ENCODE measurements at regions not wholly inside any gene's neighbourhood (a gene's known extent, or its start where the extent isn't known, plus 50 kb on each side); places are given as distances from the start of the nearest gene placed in this dataset.
A peak's percentile ranks its signal among the peaks of the same experiment; 100 is the strongest.
"Not testable (repeated sequence)": the region's sequence is repeated elsewhere in the genome, so short reads cannot be mapped to it uniquely, and the experiment has no call there.

DNA sequence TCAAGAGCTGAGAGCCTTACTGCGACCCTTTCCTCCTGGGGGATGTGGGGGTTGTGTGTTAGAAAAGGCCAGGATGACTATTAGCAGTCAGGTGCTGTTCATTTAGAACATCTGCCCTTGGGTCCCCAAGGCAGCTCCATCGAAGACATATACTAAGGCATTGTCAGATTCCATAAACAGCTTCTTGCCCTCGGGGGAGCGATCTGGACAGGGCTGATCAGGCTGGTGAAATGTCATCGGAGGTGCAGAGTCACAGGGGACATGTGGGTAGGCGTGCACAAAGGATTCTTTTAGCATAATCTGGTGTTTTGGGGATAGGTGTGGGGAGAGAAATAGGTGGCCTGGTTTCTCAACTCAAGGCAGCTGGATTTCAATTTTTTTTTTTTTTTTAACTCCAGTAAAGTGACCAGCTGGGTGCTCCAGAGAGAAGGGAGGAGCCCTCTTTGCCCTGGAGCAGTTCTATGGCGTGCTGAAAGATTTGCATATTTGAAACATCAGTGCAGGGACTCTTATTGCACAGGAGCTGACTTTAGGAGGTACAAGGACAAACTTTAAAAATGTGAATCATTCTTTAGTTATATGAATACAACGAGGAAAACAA lies 160.1 kb downstream of the SUDS3 start:
- DNase-seq (ENCODE audit: low read depth, low spot score), result no peak

DNA sequence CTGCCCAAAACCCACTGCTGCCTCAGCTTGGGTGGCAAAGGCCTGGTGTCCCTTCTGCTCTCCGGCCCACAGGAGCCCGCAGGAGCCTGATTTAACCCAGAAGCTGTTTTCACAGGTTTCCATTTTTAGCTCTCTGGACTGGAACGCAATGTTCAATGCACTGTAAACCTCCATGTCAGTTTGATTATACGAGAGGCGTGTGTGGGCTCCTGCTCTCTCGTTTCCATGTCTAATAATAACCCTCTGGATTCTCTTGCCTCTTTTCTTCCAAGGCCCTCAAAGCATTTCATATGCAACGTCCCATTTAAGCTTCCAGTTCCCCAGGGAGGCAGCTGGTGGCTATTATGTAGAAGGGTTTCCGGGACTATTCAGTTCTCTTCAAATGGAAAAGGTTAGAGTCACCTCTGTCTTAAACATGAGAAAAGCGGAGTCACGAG lies 161.1 kb downstream of the SUDS3 start:
- DNase-seq (ENCODE audit: low read depth, low spot score), result no peak

DNA sequence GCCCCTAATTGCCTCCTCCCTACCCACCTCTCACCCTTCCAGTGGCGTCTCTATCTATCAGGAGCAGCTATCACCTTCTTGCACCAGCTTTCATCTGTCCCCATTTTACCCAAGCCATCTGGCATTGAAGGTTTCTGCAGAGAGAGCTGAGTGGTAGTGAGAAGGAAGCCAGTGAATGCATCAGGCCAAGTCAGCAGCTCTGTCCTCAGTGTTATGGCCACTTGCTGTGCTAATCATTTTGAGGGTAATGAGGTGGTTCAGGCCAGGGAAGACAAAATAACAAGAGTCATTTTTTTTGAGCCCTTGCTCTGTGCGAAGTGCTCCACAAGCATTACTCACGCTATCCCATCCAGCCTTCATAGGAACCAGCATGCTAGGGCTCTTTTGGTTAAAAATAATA lies 164.7 kb downstream of the SUDS3 start:
- no peak for DNase-seq (ENCODE audit: low read depth, low spot score)

DNA sequence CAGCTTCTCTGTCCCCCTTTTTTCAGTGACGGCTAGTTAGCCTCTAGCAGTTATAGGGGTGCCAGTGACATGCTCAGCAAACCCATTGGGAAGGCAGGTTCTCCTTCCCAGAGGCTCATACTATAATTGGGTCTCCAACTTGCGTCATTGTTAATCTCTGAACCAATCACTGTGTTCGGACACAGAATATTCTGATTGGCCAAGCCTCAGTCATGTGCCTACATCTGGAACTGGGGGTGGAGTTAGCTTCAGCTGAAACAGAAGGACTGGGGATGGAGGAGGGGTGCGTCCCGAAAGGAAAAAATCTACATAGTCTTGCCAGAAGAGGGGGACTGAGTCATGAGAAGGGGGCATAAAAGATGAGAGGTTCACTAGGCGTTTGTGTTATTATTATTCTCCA lies 165.6 kb downstream of the SUDS3 start:
- no peak for DNase-seq (ENCODE audit: low read depth, low spot score)

DNA sequence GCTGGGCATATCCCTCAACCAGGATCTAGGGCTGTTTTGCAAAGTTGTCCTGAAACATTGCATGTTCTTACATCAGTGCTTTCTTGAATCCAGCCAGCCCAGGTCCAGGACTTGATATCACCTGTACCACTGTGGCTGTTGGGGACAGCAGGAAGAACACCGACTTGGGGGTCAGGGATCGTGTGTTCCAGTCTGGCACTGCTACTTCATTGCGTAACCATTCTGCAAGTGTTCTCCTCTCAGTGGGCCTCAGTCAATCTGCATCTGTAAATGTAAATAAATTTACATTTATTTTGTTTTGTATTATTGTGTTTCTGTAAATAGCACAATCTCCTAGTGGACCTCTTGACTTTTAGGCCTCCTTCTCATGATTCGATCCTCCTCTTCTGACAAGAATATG lies 167.3 kb downstream of the SUDS3 start:
- no peak for DNase-seq (ENCODE audit: low read depth, low spot score)

DNA sequence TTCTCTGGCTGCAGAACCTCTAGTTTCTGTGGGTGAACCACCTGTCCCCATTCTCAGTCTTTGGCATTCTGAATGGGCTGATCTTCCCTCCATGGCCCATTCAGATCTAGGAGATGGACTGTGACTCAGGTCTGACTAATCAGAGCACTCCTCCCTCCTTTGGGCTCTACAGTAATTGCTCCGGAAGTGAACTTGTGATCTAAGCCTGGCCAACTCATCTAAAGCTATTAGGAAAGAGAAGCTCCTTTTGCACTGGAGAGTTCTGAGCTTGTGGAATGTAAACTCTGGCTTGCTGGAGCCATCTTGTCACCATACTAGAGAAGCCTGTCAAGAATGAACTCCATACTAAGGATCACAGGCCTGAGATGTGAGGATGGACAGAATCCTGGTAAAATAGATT lies 168.2 kb downstream of the SUDS3 start:
- DNase-seq (ENCODE audit: low read depth, low spot score), result peak; percentile 4

DNA sequence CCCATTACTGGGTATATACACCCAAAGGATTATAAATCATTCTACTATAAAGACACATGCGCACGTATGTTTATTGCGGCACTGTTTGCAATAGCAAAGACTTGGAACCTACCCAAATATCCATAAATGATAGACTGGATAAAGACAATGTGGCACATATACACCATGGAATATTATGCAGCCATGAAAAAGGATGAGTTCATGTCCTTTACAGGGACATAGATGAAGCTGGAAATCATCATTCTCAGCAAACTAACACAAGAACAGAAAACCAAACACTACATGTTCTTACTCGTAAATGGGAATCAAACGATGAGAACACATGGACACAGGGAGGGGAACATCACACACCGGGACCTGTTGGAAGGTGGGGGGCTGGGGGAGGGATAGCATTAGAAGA lies 171.3 kb downstream of the SUDS3 start:
- DNase-seq (ENCODE audit: low read depth, low spot score), result not testable (repeated sequence)

DNA sequence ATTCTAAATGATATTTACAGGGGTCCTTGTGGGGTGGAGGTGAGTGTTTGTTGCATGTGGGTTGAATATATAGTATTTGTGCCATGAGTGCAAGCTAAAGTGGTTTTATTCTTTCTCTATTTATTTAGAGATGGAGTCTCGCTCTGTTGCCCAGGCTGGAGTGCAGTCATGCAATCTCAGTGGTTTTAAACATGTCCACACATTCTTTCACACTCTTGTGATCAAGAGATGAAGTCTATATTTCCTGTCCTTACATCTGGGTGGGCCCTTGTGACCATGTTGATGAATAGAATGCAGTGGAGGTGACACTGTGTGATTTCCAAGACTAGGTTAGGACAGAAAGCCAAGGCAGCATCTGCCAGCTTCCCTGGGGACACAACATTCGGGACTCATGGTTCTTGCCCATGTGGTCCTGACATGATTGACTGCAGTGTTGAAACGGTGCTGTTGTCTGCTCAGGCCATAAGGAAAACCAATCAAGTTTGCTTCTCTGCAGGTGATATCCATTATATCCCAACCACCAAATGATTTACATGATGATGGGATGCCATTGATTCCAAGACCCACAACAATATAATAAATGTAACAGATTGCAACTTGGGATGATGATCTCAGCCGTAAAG lies 172.6 kb downstream of the SUDS3 start:
- DNase-seq (ENCODE audit: low read depth, low spot score), result no peak

DNA sequence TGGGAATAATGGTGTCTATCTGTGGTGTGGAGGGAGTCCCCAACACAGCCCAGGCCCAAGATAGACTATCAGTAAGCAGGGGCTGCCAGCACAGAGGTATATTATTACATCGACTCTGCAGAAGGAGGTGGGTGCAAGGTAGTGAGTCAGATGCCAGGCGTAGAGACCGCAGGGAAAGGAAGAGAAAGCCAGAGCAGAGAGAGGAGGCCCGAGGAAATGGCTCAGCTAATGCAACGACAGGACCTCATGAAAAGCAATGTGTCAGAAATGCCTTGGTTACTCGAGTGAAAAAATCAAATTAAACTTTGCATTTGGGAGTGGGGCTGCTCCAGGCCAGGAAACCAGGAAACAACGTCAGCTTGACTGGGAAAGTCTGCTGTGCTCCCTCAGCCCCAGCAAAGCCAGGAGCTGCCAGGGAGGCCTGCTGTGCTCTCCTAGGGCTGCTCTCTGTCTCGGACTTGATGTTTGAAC lies 173.2 kb downstream of the SUDS3 start:
- no peak for DNase-seq (ENCODE audit: low read depth, low spot score)

DNA sequence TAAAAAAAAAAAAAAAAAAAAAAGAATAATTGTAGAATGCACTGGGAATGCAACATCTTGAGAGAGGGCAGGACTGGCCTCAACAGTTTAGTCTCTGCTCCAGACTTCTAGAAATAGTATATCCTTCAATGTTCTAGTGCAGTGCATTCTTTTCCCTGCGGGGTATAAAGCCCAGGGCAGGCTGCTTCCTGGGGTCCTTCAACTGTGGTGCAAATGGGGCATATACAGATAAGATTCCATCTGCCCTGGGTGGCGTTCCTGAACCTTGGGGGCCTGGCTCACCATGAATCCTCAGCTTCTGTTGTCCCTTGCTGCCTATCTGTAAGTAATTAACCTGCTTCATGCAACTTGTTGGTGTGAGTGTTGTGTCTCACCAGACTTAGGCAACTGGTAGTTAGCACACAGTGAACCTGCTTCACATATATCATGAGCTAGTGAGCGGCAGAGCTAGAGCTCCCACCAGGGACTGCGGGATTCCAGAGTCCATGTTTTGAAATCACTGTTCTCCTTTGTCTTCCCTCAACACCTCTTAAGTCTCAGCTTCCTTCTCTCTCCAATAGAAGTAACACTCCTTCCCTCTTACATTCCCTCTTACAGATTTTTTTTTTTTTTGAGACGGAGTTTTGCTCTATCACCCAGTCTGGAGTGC lies 177.6 kb downstream of the SUDS3 start:
- no peak for DNase-seq (ENCODE audit: low read depth, low spot score)

DNA sequence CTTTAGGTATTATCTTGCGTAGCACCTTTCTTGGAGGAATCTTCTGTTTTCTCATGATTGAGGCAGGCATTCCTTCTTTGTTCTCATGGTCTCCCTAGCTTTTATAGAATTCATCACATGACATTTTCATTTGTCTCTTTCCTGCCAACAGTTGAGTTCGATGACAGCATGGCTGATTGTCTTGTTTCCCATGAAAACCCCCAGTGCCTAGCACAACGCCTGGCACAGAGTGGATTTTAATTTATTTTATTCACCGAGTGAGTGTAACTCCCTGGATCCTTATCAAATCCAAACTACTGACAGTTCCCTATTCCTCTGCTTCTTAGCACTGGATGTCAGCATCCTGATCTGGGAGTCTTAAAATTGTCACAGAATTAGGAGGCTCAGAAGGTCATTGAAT lies 182.6 kb downstream of the SUDS3 start:
- no peak for DNase-seq (ENCODE audit: low read depth, low spot score)

DNA sequence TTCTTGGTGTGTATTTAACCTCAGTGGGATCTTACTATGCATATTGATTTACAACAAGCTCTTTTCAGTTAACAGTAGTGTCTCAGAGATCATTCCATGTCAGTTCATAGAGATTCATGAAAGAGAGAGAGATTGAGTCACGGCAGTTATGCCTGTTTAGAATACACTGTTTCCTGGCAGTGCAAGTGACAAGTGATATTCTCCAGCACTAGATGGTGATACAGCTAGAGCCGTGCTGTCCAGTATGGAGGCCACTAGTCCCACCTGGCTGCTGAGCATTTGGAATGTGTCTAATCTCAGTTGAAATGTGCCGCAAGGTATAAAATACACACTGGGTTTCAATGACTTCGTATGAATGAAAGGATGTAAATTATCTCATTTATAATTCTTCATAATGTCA lies 184.4 kb downstream of the SUDS3 start:
- DNase-seq (ENCODE audit: low read depth, low spot score), result no peak

DNA sequence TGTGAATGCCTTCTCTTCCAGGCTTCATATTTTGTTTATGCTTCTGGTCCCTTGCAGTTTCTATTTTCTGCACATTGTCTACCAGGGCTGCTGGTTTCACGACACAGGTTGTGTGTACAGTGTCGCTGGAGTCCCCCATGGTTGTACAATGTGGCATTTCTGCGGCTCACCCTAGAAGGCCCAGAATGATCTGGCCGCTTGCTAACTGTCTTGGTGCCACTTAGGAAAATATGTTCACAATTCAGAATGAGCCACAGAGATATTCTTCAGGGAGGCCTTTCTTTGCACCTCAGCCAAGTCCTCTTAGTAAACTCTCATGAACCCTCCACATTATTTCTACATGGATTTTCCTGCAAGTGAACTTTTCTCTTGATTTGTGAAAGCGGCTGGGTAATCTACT lies 195.4 kb downstream of the SUDS3 start:
- DNase-seq (ENCODE audit: low read depth, low spot score), result no peak

DNA sequence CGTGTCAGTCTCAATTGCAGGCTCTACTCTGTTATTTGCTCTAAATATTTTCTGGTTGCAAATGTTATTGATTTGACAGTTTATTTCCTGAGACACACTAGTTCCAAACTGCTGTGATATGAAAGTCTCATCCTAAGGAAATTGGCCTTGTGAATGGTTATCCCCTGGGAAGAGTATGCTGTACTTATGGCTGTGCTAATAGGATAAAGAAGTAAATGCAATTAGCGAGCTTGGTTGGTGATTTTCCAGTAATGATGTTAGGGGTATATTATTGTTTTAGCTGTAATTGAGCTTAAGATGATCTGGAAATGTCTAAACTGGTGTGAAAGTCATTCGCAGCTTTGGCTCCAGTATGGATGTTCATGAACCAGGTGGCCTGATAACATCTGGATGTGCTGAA lies 197.9 kb downstream of the SUDS3 start:
- no peak for DNase-seq (ENCODE audit: low read depth, low spot score)

DNA sequence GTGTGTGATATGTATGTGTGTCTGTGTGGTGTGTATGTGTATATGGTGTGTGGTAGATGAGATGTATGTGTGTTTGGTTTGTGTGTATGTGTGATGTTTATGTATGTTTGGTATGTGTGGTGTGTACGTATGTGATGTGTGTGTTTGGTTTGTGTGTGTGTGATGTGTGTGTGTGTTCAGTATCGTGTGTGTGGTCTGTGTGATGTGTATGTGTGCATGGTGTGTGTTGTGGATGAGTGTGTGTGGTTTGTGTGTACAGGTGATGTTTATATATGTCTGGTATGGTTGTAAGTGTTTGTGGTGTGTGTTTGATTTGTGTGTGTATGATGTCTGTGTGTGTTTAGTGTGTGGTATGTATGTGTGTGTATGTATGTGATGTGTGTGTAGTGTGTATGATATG lies 199.4 kb downstream of the SUDS3 start:
- DNase-seq (ENCODE audit: low read depth, low spot score), result no peak

DNA sequence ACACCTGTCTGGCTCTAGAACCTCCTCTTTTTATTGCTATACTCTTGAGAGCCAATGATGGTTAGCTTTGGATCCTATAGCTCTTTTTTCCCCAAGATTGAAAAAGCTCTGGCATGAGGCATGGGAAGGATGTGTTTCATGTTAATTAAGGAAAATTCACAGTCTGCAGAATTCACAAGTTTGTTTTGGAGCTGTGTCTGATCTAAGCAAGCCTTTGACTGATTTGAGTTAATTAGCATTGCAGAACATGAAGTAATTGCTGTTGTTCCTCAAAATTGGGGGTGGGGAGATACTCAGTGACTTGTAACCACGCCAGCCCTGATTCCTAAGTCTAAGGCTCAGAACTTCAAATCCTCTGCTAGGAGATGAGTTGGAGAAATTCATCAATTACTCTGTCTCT lies 205.0 kb downstream of the SUDS3 start:
- DNase-seq (ENCODE audit: low read depth, low spot score), result no peak

DNA sequence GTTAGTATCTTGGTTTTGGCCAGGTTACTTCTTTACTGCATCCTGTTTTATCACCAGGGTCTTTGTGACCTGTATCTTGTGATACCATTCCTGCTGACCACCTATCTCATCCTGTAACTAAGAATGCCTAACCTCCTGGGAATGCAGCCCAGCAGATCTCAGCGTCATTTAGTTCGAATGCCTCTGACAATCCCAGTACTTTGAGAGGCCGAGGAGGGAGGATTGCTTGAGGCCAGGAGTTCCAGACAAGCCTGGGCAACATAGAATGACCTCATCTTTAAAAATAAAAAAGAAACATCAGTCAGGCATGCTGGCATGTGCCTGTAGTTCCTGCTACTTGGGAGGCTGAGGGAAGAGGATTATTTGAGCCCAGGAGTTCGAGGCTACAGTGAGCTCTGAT lies 206.5 kb downstream of the SUDS3 start:
- DNase-seq (ENCODE audit: low read depth, low spot score), result no peak

DNA sequence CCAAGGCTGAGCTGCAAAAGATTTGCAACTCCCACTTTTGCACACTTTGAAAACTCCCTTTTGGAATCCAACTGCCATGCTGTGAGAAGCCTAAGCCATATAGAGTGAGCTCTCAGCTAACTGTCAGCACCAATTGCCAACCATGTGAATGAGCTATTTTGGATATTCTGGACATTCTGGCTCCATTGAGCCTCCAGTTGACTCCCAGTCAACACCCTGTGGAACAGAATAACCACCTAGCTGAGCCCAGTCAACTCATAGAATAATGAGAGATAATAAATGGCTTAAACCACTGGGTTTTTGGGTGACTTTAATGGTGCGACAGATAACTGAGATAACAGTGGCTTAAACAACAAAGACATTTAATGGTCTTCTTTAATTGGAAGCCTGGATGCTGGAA lies 210.1 kb downstream of the SUDS3 start:
- no peak for DNase-seq (ENCODE audit: low read depth, low spot score)

DNA sequence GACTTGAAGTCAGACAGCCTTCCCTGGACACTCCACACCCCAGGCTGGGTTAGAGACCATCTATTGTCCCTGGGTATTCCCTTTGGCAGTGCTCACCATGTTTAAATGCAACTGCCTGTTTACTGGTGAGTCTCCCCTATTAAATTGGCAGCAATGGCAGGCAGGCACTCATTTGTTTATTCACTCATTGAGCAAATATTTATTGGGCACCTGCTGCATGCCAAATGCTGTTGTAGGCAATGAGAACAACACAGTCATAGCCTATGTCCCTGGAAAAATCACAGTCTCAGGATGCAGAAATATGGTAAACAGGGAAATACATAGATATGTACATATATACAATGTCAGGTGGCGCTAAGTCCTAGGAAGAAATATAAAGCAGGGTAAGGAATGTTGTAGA lies 212.8 kb downstream of the SUDS3 start:
- no peak for DNase-seq (ENCODE audit: low read depth, low spot score)

DNA sequence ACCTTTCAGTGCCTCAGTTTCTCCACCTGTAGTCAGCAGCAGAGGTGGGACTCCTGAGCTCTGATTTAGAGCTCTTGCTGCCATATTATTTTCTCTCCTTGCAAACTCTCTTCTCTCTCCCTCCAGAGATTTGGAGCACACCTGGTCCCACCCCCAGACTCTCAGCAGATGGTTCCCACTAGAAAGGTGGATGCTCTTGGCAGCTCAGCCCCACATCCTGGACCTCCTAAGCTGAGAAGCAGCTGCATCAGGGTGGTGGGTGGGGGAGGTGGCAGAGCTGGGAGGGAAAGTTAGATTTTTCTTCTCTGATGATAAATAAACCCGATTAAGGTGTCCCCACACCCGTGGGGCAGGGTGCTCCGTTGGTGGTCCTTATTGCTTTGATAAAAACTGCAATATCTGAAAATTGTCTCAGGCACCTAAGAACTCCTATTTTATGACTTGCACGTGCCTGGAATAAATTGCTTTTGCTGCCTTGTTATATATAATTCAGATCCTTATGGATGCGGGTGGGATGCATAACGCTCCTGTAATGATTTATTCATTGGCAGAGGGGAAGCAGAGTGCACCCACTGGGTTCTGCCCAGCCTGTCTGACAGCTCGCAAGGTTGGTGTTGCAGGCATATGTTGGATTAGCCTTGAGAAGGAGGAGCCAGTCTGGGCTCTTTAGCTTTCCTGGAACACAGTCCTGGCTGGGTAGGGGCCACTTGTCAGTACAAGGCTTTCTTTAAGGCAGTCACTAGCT lies 214.2 kb downstream of the SUDS3 start:
- DNase-seq (ENCODE audit: low read depth, low spot score), result no peak

DNA sequence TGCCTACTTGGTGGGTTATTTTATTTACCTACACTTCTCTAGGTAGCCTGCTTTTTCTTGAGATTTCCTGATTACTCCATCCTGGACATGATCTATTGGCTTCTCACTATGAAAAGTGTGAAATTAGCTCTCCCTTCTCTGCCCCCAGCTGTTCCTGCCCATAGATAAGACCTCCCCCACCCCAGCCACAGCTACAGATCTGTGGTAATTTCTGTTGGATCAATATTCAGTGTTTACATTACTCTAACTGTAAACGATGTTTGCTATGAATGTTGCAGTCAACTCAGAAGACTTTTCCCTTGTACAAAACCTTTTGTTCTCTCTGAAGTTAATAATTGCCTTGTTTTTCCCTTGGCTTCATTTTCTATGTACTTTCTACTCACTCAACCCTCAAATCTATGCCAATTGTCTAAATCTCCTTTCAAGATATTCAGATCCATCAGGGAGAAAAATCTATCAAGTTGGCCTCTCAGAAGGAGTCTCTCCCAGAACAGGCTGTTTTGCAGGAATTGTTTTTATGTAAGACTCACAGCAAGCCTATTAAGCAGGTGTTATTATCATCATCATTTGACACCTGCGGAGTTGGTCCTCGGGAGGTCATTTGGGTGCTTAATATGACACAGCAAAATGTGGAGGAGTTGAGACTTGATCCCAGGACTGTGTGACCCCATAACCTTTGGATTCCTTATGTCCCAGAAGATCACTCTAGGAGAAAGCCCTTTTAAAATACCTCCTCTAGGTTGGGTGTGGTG lies 227.4 kb downstream of the SUDS3 start:
- no peak for DNase-seq (ENCODE audit: low read depth, low spot score)

DNA sequence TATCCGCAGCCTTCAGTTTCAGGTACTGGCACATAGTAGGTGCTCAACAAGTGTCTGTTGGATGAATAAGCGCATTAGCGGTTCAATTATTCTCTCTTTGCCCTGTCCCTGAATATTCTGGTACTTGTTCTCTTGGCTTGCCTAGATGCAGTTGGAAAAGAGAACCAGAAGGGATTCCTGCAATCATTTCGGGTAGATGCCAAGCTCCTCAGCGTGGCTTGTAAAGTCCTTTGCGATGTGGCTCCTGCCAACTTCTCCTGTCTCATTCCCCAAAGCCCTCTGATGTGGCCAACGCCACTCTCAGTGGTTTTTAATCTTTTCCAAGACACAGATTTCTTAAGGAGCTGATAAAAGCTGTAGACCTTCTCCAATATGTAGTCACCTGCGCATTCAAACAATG lies 230.3 kb downstream of the SUDS3 start:
- DNase-seq (ENCODE audit: low read depth, low spot score), result no peak
